Panc1 (cell line): ENCODE measurements at regions not wholly inside any gene's neighbourhood (a gene's known extent, or its start where the extent isn't known, plus 50 kb on each side); places are given as distances from the start of the nearest gene placed in this dataset.

Experiments used
- ATAC-seq: fragments of 200-7000 bp; cut with Tn5 transposase; 2 replicates; pipeline ENCODE4 v1.9.1; 2020; ENCODE audit warnings: mild to moderate bottlenecking, moderate library complexity
- BruUV-seq: library from RNA; stranded (reverse); fragments of 400-500 nt; replicated peaks from 2 replicates; lab custom pipeline; 2021; lab: Mats Ljungman, UMichigan
- CTCF ChIA-PET: fragments of 300-600 bp; sonication (Branson Sonifier 250); formaldehyde crosslinking; loops from one replicate; lab custom pipeline; 2022; ENCODE audit warnings: antibody characterized with exemption; lab: Charles Lee
- POLR2A ChIA-PET: fragments of 300-600 bp; sonication (Branson Sonifier 250); formaldehyde crosslinking; loops from one replicate; lab custom pipeline; 2022; ENCODE audit warnings: antibody characterized with exemption; lab: Charles Lee
- DNase-seq: peaks from one replicate; pipeline ENCODE4 v3.0.0-alpha.2; 2010; ENCODE audit warnings: low read depth, low spot score
- H3K27ac ChIP-seq: 2 replicates; pipeline ENCODE4 v1.5.1; 2011; ENCODE audit warnings: mild to moderate bottlenecking, low read length, inconsistent platforms
- H3K27me3 ChIP-seq: fragments of 200-500 bp; sonication (Bioruptor generic); 2 replicates; pipeline ENCODE4 v1.6.0; 2014; ENCODE audit warnings: low read length, inconsistent platforms; ENCODE audit not compliant: control insufficient read depth, insufficient read depth
- H3K36me3 ChIP-seq: fragments of 200-500 bp; sonication (Bioruptor generic); 2 replicates; pipeline ENCODE4 v1.5.1; 2014; ENCODE audit warnings: inconsistent platforms, mild to moderate bottlenecking, low read length, moderate library complexity; ENCODE audit not compliant: control insufficient read depth, insufficient read depth
- H3K4me1 ChIP-seq: 2 replicates; pipeline ENCODE4 v1.5.1; 2011; ENCODE audit warnings: inconsistent platforms, mild to moderate bottlenecking, low read length, moderate library complexity; ENCODE audit not compliant: control insufficient read depth, insufficient read depth
- H3K4me3 ChIP-seq, 2 experiments: 2 replicates each; pipeline ENCODE4 v1.5.1; 2011 to 2012; ENCODE audit warnings: low read depth in 2 of 2, low read length in 2 of 2, mild to moderate bottlenecking in 2 of 2, inconsistent platforms in 1 of 2, moderate library complexity in 1 of 2
- H3K9me3 ChIP-seq: fragments of 200-500 bp; sonication (Bioruptor generic); 2 replicates; pipeline ENCODE4 v1.5.1; 2014; ENCODE audit warnings: low read depth, mild to moderate bottlenecking, inconsistent platforms, low read length, moderate library complexity; ENCODE audit not compliant: control insufficient read depth, insufficient read depth
- POLR2AphosphoS5 ChIP-seq: IDR thresholded peaks from 2 replicates; pipeline ENCODE4 v1.6.1; 2012; ENCODE audit warnings: mild to moderate bottlenecking, low read depth, low read length, moderate library complexity
- SIN3A ChIP-seq: IDR thresholded peaks from 2 replicates; pipeline ENCODE4 v1.6.1; 2012; ENCODE audit warnings: low read depth, mild to moderate bottlenecking, low read length, moderate library complexity, borderline replicate concordance; ENCODE audit not compliant: insufficient read depth
- TCF7L2 ChIP-seq: IDR thresholded peaks from 2 replicates; pipeline ENCODE4 v1.6.1; 2011; ENCODE audit warnings: mild to moderate bottlenecking, low read depth, low read length, inconsistent platforms
- in situ Hi-C: cut with HindIII; loops from 2 replicates; pipeline ENCODE4 v1.10.0; 2016; ENCODE audit warnings: low sequenced_read_pairs, low pct_unique_long_range_greater_than_20kb
- intact Hi-C: fragments of 100-400 bp; cut with micrococcal nuclease; formaldehyde crosslinking; loops from one replicate; pipeline ENCODE4 v1.10.0; 2022; ENCODE audit not compliant: unreplicated experiment
- TF ChIP-seq, protein P1 (sequence below): fragments of 450-650 bp; IDR thresholded peaks from 2 replicates; pipeline ENCODE4 v1.5.1; 2017; ENCODE audit warnings: mild to moderate bottlenecking
- TF ChIP-seq, protein P2 (sequence below), 2 experiments: IDR thresholded peaks; 2 replicates each; pipeline ENCODE4 v1.6.1; 2011 to 2012; ENCODE audit warnings: low read depth in 2 of 2, control low read depth in 1 of 2, low read length in 1 of 2, mild to moderate bottlenecking in 1 of 2, moderate library complexity in 1 of 2; ENCODE audit not compliant: insufficient read depth in 1 of 2

- intact Hi-C loops = no loop called here
- no peaks in the 10 kb centered on the region for H3K4me1 ChIP-seq
- ATAC-seq (no peak), DNase-seq (no peak)
- CTCF ChIA-PET = no interaction called here
- in situ Hi-C loops = no loop called here
- no peaks in the 10 kb centered on the region for H3K36me3 ChIP-seq
- no peak overlapping the region for H3K27ac ChIP-seq
- H3K27me3 ChIP-seq = no peaks in the 10 kb centered on the region
- TF ChIP-seq POLR2AphosphoS5 (no peak), SIN3A (no peak), TCF7L2 (no peak)
- TF ChIP-seq, protein P1, sequence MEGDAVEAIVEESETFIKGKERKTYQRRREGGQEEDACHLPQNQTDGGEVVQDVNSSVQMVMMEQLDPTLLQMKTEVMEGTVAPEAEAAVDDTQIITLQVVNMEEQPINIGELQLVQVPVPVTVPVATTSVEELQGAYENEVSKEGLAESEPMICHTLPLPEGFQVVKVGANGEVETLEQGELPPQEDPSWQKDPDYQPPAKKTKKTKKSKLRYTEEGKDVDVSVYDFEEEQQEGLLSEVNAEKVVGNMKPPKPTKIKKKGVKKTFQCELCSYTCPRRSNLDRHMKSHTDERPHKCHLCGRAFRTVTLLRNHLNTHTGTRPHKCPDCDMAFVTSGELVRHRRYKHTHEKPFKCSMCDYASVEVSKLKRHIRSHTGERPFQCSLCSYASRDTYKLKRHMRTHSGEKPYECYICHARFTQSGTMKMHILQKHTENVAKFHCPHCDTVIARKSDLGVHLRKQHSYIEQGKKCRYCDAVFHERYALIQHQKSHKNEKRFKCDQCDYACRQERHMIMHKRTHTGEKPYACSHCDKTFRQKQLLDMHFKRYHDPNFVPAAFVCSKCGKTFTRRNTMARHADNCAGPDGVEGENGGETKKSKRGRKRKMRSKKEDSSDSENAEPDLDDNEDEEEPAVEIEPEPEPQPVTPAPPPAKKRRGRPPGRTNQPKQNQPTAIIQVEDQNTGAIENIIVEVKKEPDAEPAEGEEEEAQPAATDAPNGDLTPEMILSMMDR = no peak
- TF ChIP-seq, protein P2, sequence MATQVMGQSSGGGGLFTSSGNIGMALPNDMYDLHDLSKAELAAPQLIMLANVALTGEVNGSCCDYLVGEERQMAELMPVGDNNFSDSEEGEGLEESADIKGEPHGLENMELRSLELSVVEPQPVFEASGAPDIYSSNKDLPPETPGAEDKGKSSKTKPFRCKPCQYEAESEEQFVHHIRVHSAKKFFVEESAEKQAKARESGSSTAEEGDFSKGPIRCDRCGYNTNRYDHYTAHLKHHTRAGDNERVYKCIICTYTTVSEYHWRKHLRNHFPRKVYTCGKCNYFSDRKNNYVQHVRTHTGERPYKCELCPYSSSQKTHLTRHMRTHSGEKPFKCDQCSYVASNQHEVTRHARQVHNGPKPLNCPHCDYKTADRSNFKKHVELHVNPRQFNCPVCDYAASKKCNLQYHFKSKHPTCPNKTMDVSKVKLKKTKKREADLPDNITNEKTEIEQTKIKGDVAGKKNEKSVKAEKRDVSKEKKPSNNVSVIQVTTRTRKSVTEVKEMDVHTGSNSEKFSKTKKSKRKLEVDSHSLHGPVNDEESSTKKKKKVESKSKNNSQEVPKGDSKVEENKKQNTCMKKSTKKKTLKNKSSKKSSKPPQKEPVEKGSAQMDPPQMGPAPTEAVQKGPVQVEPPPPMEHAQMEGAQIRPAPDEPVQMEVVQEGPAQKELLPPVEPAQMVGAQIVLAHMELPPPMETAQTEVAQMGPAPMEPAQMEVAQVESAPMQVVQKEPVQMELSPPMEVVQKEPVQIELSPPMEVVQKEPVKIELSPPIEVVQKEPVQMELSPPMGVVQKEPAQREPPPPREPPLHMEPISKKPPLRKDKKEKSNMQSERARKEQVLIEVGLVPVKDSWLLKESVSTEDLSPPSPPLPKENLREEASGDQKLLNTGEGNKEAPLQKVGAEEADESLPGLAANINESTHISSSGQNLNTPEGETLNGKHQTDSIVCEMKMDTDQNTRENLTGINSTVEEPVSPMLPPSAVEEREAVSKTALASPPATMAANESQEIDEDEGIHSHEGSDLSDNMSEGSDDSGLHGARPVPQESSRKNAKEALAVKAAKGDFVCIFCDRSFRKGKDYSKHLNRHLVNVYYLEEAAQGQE (IDR thresholded peaks at IDR 0.05; ENCODE audit: insufficient read depth in 1 of 2, low read depth in 2 of 2, low read length in 1 of 2) = no peak
- POLR2A ChIA-PET = no interaction called here
- H3K4me3 ChIP-seq = no peak overlapping the region
- no TSS peak for BruUV-seq
- H3K9me3 ChIP-seq = no peaks in the 10 kb centered on the region
Measured at GRCh38 chr9:19992556-19992955, 203.7 kb upstream of the SLC24A2 start.

DNA sequence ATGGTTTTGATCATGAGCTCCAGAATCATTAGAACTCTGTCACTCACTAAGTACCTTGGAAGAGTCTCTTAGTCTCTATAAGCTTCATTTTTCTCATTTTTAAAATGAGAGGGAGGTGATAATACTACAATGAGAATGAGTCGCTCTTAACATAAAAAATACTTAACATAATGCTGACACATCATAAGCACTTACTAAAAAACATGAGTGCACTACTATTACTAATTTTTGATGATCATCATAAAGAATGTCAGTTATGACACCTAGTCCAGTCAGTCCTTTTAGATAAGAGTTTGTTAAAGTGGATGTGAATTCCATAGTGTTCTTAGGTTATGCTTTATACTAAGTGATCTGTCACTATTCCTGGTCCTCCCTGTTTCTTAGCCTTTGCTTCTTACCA lies 200.4 kb upstream of the SLC24A2 start:
- DNase-seq (no peak), ATAC-seq (no peak)
- Histone ChIP-seq H3K36me3 (no peaks in the 10 kb centered on the region), H3K9me3 (no peaks in the 10 kb centered on the region), H3K27me3 (no peaks in the 10 kb centered on the region), H3K27ac (no peak overlapping the region), H3K4me1 (no peaks in the 10 kb centered on the region), H3K4me3 (no peak overlapping the region)
- intact Hi-C loops = no loop called here
- ChIA-PET POLR2A (no interaction called here), CTCF (no interaction called here)
- BruUV-seq = no TSS peak
- in situ Hi-C loops = no loop called here
- TF ChIP-seq, protein P2 (IDR thresholded peaks at IDR 0.05; ENCODE audit: insufficient read depth in 1 of 2, low read depth in 2 of 2, low read length in 1 of 2) = no peak
- no peak for TF ChIP-seq POLR2AphosphoS5
- no peak for TF ChIP-seq TCF7L2
- TF ChIP-seq, protein P1 = no peak
- TF ChIP-seq SIN3A = no peak
